H1 (cell line): ENCODE measurements at regions not wholly inside any gene's neighbourhood (a gene's known extent, or its start where the extent isn't known, plus 50 kb on each side); places are given as distances from the start of the nearest gene placed in this dataset.

Experiments
- SIRT6 ChIP-seq: IDR thresholded peaks from one replicate; pipeline ENCODE4 v1.7.1; 2012; ENCODE audit warnings: low read length, inconsistent platforms
- TF ChIP-seq, protein P1 (sequence below): fragments of 300-600 bp; sonication (generic); IDR thresholded peaks from 2 replicates; pipeline ENCODE4 v1.7.1; 2012; ENCODE audit warnings: low read length, moderate library complexity, mild to moderate bottlenecking, inconsistent platforms; ENCODE audit not compliant: insufficient replicate concordance

DNA sequence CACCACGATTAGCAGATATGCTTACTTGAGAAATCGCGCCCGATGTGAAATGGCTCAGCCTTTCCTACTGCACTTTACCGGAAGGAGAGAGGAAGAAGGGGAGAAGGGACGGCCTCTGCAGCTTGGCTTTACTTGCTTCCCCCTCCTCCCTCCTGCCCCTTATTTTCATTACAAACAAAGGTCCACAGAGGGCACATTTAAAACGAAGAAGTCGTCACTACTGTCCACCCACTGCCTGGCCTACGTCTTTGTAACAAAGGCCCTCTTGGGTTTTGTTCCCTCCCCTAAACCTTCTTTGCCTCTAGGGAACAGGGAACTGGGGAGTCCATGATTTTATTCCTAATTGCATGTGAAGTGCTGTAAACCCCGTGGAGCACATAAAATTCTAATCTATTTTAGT lies 308.5 kb downstream of the LMX1A start (continued):
- TF ChIP-seq, protein P1, sequence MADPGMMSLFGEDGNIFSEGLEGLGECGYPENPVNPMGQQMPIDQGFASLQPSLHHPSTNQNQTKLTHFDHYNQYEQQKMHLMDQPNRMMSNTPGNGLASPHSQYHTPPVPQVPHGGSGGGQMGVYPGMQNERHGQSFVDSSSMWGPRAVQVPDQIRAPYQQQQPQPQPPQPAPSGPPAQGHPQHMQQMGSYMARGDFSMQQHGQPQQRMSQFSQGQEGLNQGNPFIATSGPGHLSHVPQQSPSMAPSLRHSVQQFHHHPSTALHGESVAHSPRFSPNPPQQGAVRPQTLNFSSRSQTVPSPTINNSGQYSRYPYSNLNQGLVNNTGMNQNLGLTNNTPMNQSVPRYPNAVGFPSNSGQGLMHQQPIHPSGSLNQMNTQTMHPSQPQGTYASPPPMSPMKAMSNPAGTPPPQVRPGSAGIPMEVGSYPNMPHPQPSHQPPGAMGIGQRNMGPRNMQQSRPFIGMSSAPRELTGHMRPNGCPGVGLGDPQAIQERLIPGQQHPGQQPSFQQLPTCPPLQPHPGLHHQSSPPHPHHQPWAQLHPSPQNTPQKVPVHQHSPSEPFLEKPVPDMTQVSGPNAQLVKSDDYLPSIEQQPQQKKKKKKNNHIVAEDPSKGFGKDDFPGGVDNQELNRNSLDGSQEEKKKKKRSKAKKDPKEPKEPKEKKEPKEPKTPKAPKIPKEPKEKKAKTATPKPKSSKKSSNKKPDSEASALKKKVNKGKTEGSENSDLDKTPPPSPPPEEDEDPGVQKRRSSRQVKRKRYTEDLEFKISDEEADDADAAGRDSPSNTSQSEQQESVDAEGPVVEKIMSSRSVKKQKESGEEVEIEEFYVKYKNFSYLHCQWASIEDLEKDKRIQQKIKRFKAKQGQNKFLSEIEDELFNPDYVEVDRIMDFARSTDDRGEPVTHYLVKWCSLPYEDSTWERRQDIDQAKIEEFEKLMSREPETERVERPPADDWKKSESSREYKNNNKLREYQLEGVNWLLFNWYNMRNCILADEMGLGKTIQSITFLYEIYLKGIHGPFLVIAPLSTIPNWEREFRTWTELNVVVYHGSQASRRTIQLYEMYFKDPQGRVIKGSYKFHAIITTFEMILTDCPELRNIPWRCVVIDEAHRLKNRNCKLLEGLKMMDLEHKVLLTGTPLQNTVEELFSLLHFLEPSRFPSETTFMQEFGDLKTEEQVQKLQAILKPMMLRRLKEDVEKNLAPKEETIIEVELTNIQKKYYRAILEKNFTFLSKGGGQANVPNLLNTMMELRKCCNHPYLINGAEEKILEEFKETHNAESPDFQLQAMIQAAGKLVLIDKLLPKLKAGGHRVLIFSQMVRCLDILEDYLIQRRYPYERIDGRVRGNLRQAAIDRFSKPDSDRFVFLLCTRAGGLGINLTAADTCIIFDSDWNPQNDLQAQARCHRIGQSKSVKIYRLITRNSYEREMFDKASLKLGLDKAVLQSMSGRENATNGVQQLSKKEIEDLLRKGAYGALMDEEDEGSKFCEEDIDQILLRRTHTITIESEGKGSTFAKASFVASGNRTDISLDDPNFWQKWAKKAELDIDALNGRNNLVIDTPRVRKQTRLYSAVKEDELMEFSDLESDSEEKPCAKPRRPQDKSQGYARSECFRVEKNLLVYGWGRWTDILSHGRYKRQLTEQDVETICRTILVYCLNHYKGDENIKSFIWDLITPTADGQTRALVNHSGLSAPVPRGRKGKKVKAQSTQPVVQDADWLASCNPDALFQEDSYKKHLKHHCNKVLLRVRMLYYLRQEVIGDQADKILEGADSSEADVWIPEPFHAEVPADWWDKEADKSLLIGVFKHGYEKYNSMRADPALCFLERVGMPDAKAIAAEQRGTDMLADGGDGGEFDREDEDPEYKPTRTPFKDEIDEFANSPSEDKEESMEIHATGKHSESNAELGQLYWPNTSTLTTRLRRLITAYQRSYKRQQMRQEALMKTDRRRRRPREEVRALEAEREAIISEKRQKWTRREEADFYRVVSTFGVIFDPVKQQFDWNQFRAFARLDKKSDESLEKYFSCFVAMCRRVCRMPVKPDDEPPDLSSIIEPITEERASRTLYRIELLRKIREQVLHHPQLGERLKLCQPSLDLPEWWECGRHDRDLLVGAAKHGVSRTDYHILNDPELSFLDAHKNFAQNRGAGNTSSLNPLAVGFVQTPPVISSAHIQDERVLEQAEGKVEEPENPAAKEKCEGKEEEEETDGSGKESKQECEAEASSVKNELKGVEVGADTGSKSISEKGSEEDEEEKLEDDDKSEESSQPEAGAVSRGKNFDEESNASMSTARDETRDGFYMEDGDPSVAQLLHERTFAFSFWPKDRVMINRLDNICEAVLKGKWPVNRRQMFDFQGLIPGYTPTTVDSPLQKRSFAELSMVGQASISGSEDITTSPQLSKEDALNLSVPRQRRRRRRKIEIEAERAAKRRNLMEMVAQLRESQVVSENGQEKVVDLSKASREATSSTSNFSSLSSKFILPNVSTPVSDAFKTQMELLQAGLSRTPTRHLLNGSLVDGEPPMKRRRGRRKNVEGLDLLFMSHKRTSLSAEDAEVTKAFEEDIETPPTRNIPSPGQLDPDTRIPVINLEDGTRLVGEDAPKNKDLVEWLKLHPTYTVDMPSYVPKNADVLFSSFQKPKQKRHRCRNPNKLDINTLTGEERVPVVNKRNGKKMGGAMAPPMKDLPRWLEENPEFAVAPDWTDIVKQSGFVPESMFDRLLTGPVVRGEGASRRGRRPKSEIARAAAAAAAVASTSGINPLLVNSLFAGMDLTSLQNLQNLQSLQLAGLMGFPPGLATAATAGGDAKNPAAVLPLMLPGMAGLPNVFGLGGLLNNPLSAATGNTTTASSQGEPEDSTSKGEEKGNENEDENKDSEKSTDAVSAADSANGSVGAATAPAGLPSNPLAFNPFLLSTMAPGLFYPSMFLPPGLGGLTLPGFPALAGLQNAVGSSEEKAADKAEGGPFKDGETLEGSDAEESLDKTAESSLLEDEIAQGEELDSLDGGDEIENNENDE = no peak
- no peak for TF ChIP-seq SIRT6
